ENCODE measurements at regions not wholly inside any gene's neighbourhood (a gene's known extent, or its start where the extent isn't known, plus 50 kb on each side); places are given as distances from the start of the nearest gene placed in this dataset.

DNA sequence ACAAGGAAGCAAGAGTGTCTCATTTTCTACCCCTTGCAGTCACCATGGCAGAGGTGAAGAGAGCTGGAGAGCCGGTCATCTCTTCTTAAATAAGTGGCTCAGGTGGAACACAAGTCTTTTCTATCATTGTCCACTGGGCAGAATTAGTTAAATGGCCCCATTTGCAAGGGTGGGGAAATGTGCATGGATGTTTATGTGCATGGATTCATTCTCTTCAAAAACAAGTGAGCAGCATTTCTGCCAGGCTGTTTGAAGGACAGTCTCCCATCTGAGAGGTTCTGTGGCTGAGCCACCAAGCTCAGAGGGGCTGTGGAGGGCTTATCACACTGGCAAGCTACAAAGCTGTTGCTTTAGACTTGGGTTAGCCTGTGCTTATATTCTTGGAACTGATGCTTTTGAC lies 370.3 kb upstream of the MTPN start:
- no peak for DNase-seq (ENCODE audit: low read depth)
- FAIRE-seq = no peak

DNA sequence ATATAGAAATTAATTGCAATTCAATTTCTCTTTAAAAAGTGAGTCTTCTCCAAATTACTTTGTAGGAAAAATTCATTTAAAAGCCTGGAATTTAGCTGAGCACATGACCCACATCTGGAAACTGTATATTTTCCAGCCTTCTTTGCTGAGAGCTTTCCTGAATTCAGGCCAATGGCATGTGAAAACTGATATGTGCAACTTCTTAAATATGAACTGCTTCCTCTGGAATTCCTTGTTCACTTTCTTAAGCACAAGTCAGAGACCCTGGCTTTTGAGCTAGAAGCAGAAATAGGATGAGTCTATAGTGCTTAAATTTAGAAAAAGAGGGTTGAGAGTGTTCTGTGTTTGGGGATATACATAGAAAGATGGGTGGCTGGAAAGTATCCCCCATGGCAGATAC lies 365.1 kb upstream of the MTPN start:
- Histone ChIP-seq H3K27me3 (ENCODE audit: control insufficient read depth, insufficient read depth, low read length) (no peaks in the 10 kb centered on the region), H3K36me3 (ENCODE audit: control insufficient read depth, insufficient read depth, low read length) (no peaks in the 10 kb centered on the region), H3K4me3 (ENCODE audit: low read depth, low read length) (no peak overlapping the region)
- no peak for DNase-seq (ENCODE audit: low read depth)
- no peak for TF ChIP-seq CTCF (IDR thresholded peaks at IDR 0.05; ENCODE audit: insufficient read depth, low read length, severe bottlenecking)
- no peak for FAIRE-seq

More for the DNA sequence above, 370.3 kb upstream of the MTPN start:
- H3K27me3 ChIP-seq (ENCODE audit: control insufficient read depth, insufficient read depth, low read length) = no peaks in the 10 kb centered on the region
- no peak overlapping the region for H3K4me3 ChIP-seq (ENCODE audit: low read depth, low read length)
- no peak for TF ChIP-seq CTCF (IDR thresholded peaks at IDR 0.05; ENCODE audit: insufficient read depth, low read length, severe bottlenecking)
- H3K36me3 ChIP-seq (ENCODE audit: control insufficient read depth, insufficient read depth, low read length) = no peaks in the 10 kb centered on the region

GRCh38 chr7:136339464-136339863 lies 362.3 kb upstream of the MTPN start:
- Histone ChIP-seq H3K36me3 (ENCODE audit: control insufficient read depth, insufficient read depth, low read length) (no peaks in the 10 kb centered on the region), H3K27me3 (ENCODE audit: control insufficient read depth, insufficient read depth, low read length) (no peaks in the 10 kb centered on the region), H3K4me3 (ENCODE audit: low read depth, low read length) (no peak overlapping the region)
- no peak for TF ChIP-seq CTCF (IDR thresholded peaks at IDR 0.05; ENCODE audit: insufficient read depth, low read length, severe bottlenecking)
- DNase-seq (ENCODE audit: low read depth) (no peak), FAIRE-seq (no peak)

- TF ChIP-seq CTCF (IDR thresholded peaks at IDR 0.05; ENCODE audit: insufficient read depth, low read length, severe bottlenecking) = no peak
- Histone ChIP-seq H3K27me3 (ENCODE audit: control insufficient read depth, insufficient read depth, low read length) (no peaks in the 10 kb centered on the region), H3K4me3 (ENCODE audit: low read depth, low read length) (no peak overlapping the region), H3K36me3 (ENCODE audit: control insufficient read depth, insufficient read depth, low read length) (no peaks in the 10 kb centered on the region)
- DNase-seq (ENCODE audit: low read depth) = no peak
- no peak for FAIRE-seq
Measured at GRCh38 chr7:136336932-136337331, 359.8 kb upstream of the MTPN start.

GRCh38 chr7:136333636-136334035 lies 356.5 kb upstream of the MTPN start:
- H3K4me3 ChIP-seq (ENCODE audit: low read depth, low read length) = no peak overlapping the region
- DNase-seq (ENCODE audit: low read depth) (no peak), FAIRE-seq (no peak)
- no peaks in the 10 kb centered on the region for H3K27me3 ChIP-seq (ENCODE audit: control insufficient read depth, insufficient read depth, low read length)
- H3K36me3 ChIP-seq (ENCODE audit: control insufficient read depth, insufficient read depth, low read length) = no peaks in the 10 kb centered on the region
- no peak for TF ChIP-seq CTCF (IDR thresholded peaks at IDR 0.05; ENCODE audit: insufficient read depth, low read length, severe bottlenecking)

- Histone ChIP-seq H3K36me3 (ENCODE audit: control insufficient read depth, insufficient read depth, low read length) (no peaks in the 10 kb centered on the region), H3K4me3 (ENCODE audit: low read depth, low read length) (no peak overlapping the region), H3K27me3 (ENCODE audit: control insufficient read depth, insufficient read depth, low read length) (no peaks in the 10 kb centered on the region)
- no peak for FAIRE-seq
- DNase-seq (ENCODE audit: low read depth) = no peak
- TF ChIP-seq CTCF (IDR thresholded peaks at IDR 0.05; ENCODE audit: insufficient read depth, low read length, severe bottlenecking) = no peak
Measured at GRCh38 chr7:136326045-136326609, 349.0 kb upstream of the MTPN start.

All from bronchial epithelial cell (primary cell).